K562 (cell line): ENCODE measurements at regions not wholly inside any gene's neighbourhood (a gene's known extent, or its start where the extent isn't known, plus 50 kb on each side); places are given as distances from the start of the nearest gene placed in this dataset.

ENCODE experiments used
- ATAC-seq: fragments of 200-7000 bp; cut with Tn5 transposase; 3 replicates; pipeline ENCODE4 v1.9.1; 2020; ENCODE audit warnings: moderate library complexity
- BruUV-seq: library from RNA; stranded (reverse); fragments of 400-500 nt; replicated peaks from 2 replicates; lab custom pipeline; 2021; lab: Mats Ljungman, UMichigan
- CTCF ChIA-PET: fragments of 300-600 bp; formaldehyde crosslinking; extraction: SDS; loops from one replicate; lab custom pipeline; 2021; ENCODE audit warnings: low intra/inter-chr PET ratio; lab: Yijun Ruan, JAX
- POLR2A ChIA-PET: fragments of 300-600, 350-650 bp; sonication (Branson Sonifier 250); formaldehyde crosslinking; extraction: SDS; loops from one replicate; lab custom pipeline; 2021; ENCODE audit warnings: antibody characterized with exemption, inconsistent platforms; lab: Yijun Ruan, JAX
- DNase-seq, 4 experiments: peaks; one replicate each; pipeline versions ENCODE4 v3.0.0 to v3.0.0-alpha.2; 2011 to 2018; ENCODE audit warnings: low spot score in 3 of 4, mixed read lengths in 3 of 4; ENCODE audit errors: extremely low read depth in 1 of 4
- FAIRE-seq: peaks from 2 replicates; lab custom pipeline; 2011; peaks lifted over from hg19 to GRCh38; lab: Jason Lieb, UNC
- H2AFZ ChIP-seq: 2 replicates; pipeline ENCODE4 v1.6.0; 2011; ENCODE audit warnings: low read depth, low read length, control low read depth, inconsistent platforms
- H3K27ac ChIP-seq: fragments of 200-600 bp; 3 replicates; pipeline ENCODE4 v1.8.0; 2011; ENCODE audit warnings: low read depth, mild to moderate bottlenecking, control low read depth, inconsistent platforms, low read length, moderate library complexity, mixed read lengths; ENCODE audit errors: extremely low read depth
- H3K27me3 ChIP-seq, 2 experiments: fragments of 300-600 bp in 1 of 2; 2 replicates in 1 of 2; 3 replicates in 1 of 2; pipeline versions ENCODE4 v1.6.0 to v1.8.0; 2011; ENCODE audit warnings: inconsistent platforms in 2 of 2, low read length in 2 of 2, mild to moderate bottlenecking in 1 of 2, mixed read lengths in 1 of 2, moderate library complexity in 1 of 2; ENCODE audit not compliant: control insufficient read depth in 2 of 2, insufficient read depth in 2 of 2
- H3K36me3 ChIP-seq: fragments of 300-600 bp; 3 replicates; pipeline ENCODE4 v1.8.0; 2011; ENCODE audit warnings: mild to moderate bottlenecking, low read length, inconsistent platforms; ENCODE audit not compliant: control insufficient read depth, insufficient read depth
- H3K4me1 ChIP-seq, 2 experiments: fragments of 200-600 bp in 1 of 2; replicated peaks in 1 of 2; 2 replicates in 1 of 2; 3 replicates in 1 of 2; pipeline versions ENCODE4 v1.5.1 to v1.8.0; 2011; ENCODE audit warnings: inconsistent platforms in 2 of 2, low read length in 2 of 2, mild to moderate bottlenecking in 1 of 2, mixed read lengths in 1 of 2, moderate library complexity in 1 of 2; ENCODE audit not compliant: control insufficient read depth in 2 of 2, insufficient read depth in 2 of 2
- H3K4me2 ChIP-seq: 2 replicates; pipeline ENCODE4 v1.6.1; 2011; ENCODE audit warnings: low read length, control low read depth, inconsistent platforms, mixed read lengths; ENCODE audit not compliant: insufficient read depth
- H3K4me3 ChIP-seq: fragments of 200-600 bp; sonication (generic), shearing (Covaris generic); 2 replicates; pipeline ENCODE4 v1.5.1; 2016; ENCODE audit warnings: control low read depth, inconsistent platforms
- H3K79me2 ChIP-seq: fragments of 200-600 bp; 3 replicates; pipeline ENCODE4 v1.8.0; 2011; ENCODE audit warnings: low read length, inconsistent platforms; ENCODE audit not compliant: control insufficient read depth, insufficient read depth
- H3K9ac ChIP-seq, 2 experiments: 2 replicates each; pipeline versions ENCODE4 v1.6.0 to v1.6.1; 2011; ENCODE audit warnings: low read depth in 2 of 2, low read length in 2 of 2, control low read depth in 1 of 2, inconsistent platforms in 1 of 2, mild to moderate bottlenecking in 1 of 2, mixed read lengths in 1 of 2; ENCODE audit not compliant: insufficient read depth in 1 of 2
- H3K9me1 ChIP-seq: one replicate; pipeline ENCODE4 v1.6.0; 2011; ENCODE audit warnings: inconsistent platforms, mild to moderate bottlenecking, low read length, moderate library complexity; ENCODE audit not compliant: control insufficient read depth, insufficient read depth
- H3K9me3 ChIP-seq: replicated peaks from 2 replicates; pipeline ENCODE4 v1.5.1; 2011; ENCODE audit warnings: low read depth, low read length, inconsistent platforms; ENCODE audit not compliant: control insufficient read depth, insufficient read depth
- H4K20me1 ChIP-seq: replicated peaks from 2 replicates; pipeline ENCODE4 v1.6.1; 2011; ENCODE audit warnings: low read length, inconsistent platforms, mixed read lengths; ENCODE audit not compliant: control insufficient read depth, insufficient read depth
- ILF3 ChIP-seq: fragments of 450-650 bp; IDR thresholded peaks from 2 replicates; pipeline ENCODE4 v1.6.1; 2018; ENCODE audit warnings: antibody characterized with exemption, mild to moderate bottlenecking, moderate library complexity, borderline replicate concordance
- MCM5 ChIP-seq: fragments of 450-650 bp; IDR thresholded peaks from 2 replicates; pipeline ENCODE4 v1.6.1; 2016; ENCODE audit warnings: low read depth
- NFE2L1 ChIP-seq: fragments of 450-650 bp; IDR thresholded peaks from 2 replicates; pipeline ENCODE4 v1.6.1; 2016; ENCODE audit warnings: missing genetic modification characterization, low read depth, mild to moderate bottlenecking, missing compliant biosample characterization, moderate library complexity, borderline replicate concordance
- ZNF778 ChIP-seq: fragments of 450-650 bp; formaldehyde crosslinking; IDR thresholded peaks from 2 replicates; pipeline ENCODE4 v1.4.0; 2020; ENCODE audit warnings: mild to moderate bottlenecking, moderate library complexity
- WGBS: fragments of 100-300 bp; shearing (Covaris generic); methylation state at CpG from one replicate; pipeline ENCODE4 v1.1.6; 2016; ENCODE audit warnings: low coverage, mixed read lengths; ENCODE audit not compliant: insufficient coverage; ENCODE audit errors: missing lambda C conversion rate; 5-methylcytosine and 5-hydroxymethylcytosine counted together
- in situ Hi-C: fragments of 300-500 bp; cut with MboI; formaldehyde crosslinking; loops from 4 replicates; pipeline ENCODE4 v1.15.0; 2018; ENCODE audit warnings: inconsistent platforms, mixed read lengths
- intact Hi-C: fragments of 100-400 bp; cut with micrococcal nuclease; formaldehyde crosslinking; loops from 2 replicates; pipeline ENCODE4 v1.14.2; 2022
- TF ChIP-seq, protein P1 (sequence below), 2 experiments: IDR thresholded peaks; 2 replicates each; pipeline ENCODE4 v1.6.1; 2012; ENCODE audit warnings: improper control_type of control experiment in 2 of 2, low read depth in 2 of 2, low read length in 2 of 2, borderline replicate concordance in 1 of 2
- TF ChIP-seq, protein P2 (sequence below): fragments of 450-650 bp; IDR thresholded peaks from 2 replicates; pipeline ENCODE4 v1.6.1; 2016; ENCODE audit warnings: missing biosample characterization, missing genetic modification characterization

DNA sequence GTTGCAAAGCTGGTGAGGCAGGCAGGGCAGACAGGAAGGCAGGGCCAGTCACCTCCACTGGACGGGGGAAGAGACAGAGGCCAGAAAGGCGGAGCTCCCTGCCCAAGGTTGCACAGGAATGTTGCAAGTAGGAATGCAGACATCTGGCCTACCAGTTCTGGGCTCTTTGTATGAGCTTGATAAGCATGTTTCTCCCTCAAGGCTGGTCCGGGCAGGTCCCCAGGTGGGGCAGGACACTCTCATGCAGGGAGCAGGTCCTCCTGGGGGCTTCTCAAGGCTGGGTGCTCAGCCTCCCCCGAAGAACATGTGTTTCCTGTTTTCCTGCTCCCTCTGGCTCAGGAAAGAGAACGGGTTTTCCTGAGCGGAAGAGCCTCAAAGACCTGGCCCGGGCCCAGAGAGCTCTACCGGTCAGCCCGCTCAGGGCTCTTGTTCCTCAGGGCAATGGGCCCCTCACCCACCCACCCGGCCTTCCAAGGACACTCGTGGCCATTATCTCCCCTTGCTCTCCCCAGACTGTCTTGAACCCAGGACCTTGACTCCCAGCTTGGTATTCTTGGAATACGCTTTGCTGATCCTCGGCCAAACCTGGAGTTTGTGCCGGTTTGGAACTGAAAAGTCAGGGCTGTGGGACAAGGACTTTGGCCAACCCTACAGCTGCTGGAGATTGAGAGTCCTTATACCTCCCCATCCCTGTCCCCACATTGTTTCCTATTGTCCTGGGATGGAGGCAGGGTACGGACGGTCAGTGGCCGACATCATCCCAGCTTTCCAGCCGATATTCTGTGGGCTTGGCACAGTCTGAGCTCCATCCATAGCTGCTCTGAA is 87.7 kb upstream of the HAAO start:
- Histone ChIP-seq H4K20me1 (no peaks in the 10 kb centered on the region), H3K79me2 (no peaks in the 10 kb centered on the region), H3K4me2 (no peak overlapping the region), H2AFZ (no peak overlapping the region), H3K4me1 (peaks cover 0 to 2% of the 10 kb centered on the region in 2 experiments; a peak in 1 of 5 replicates), H3K27me3 (no peaks in the 10 kb centered on the region), H3K27ac (no peak overlapping the region), H3K4me3 (no peak overlapping the region), H3K9ac (no peak overlapping the region), H3K9me3 (no peaks in the 10 kb centered on the region), H3K9me1 (no peaks in the 10 kb centered on the region), H3K36me3 (no peaks in the 10 kb centered on the region)
- in situ Hi-C loops (no loop called here), intact Hi-C loops (no loop called here)
- FAIRE-seq: no peak
- WGBS: 62% methylated on average over 17 of the region's 18 CpGs
- no peak for TF ChIP-seq MCM5
- TF ChIP-seq NFE2L1 (tag): no peak
- TF ChIP-seq ZNF778 (CRISPR knock-in tag): no peak
- TF ChIP-seq, protein P1, sequence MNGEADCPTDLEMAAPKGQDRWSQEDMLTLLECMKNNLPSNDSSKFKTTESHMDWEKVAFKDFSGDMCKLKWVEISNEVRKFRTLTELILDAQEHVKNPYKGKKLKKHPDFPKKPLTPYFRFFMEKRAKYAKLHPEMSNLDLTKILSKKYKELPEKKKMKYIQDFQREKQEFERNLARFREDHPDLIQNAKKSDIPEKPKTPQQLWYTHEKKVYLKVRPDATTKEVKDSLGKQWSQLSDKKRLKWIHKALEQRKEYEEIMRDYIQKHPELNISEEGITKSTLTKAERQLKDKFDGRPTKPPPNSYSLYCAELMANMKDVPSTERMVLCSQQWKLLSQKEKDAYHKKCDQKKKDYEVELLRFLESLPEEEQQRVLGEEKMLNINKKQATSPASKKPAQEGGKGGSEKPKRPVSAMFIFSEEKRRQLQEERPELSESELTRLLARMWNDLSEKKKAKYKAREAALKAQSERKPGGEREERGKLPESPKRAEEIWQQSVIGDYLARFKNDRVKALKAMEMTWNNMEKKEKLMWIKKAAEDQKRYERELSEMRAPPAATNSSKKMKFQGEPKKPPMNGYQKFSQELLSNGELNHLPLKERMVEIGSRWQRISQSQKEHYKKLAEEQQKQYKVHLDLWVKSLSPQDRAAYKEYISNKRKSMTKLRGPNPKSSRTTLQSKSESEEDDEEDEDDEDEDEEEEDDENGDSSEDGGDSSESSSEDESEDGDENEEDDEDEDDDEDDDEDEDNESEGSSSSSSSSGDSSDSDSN (IDR thresholded peaks at IDR 0.05; ENCODE audit: borderline replicate concordance in 1 of 2, low read depth in 2 of 2, low read length in 2 of 2): no peak
- TF ChIP-seq, protein P2, sequence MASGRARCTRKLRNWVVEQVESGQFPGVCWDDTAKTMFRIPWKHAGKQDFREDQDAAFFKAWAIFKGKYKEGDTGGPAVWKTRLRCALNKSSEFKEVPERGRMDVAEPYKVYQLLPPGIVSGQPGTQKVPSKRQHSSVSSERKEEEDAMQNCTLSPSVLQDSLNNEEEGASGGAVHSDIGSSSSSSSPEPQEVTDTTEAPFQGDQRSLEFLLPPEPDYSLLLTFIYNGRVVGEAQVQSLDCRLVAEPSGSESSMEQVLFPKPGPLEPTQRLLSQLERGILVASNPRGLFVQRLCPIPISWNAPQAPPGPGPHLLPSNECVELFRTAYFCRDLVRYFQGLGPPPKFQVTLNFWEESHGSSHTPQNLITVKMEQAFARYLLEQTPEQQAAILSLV (tag): no peak
- TF ChIP-seq ILF3: no peak
- no TSS peak for BruUV-seq
- ChIA-PET POLR2A (interaction anchor here (1.3 kb wide), 1 partner anchor 174 kb away, joined by 3 read pairs; no protein-coding TSS in a partner anchor), CTCF (interaction anchor here (0.5 kb wide), 1 partner anchor 344 kb away, joined by 3 read pairs; no protein-coding TSS in a partner anchor)
- no peak for ATAC-seq
- no peak for DNase-seq
